ENCODE measurements at regions not wholly inside any gene's neighbourhood (a gene's known extent, or its start where the extent isn't known, plus 50 kb on each side); places are given as distances from the start of the nearest gene placed in this dataset.

DNA sequence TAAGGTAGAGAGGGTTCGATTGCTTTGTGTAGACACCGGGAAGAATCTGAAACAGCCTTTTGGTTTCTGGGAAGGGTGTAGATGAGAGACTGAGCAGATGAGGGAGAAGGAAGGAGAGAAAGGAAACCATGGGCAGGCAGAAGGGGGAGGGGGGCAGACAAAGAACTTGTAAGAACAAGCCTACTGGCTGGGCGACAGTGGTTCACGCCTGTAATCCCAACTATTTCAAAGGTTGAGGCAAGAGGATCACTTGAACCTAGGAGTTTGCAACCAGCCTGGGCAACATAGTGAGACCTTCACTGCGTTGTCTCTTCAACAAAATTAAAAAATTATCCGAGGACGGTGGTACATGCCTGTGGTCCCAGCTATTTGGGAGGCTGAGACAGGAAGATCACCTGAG, 106.2 kb downstream of the TM2D1 start:
- H3K79me2 ChIP-seq (ENCODE audit: insufficient read depth, low read length): no peaks in the 10 kb centered on the region
- H3K27me3 ChIP-seq (ENCODE audit: control insufficient read depth in 1 of 2, insufficient read depth in 2 of 2, low read length in 2 of 2): peaks cover 0 to 5% of the 10 kb centered on the region in 2 experiments; a peak in 3 of 5 replicates
- in situ Hi-C loops (cut with HindIII; ENCODE audit: extremely low pct_ligation_motif_present, low pct_unique_long_range_greater_than_20kb) (no loop called here), intact Hi-C loops (cut with micrococcal nuclease; ENCODE audit: unreplicated experiment) (no loop called here)
- no peak overlapping the region for H3K4me2 ChIP-seq (ENCODE audit: low read depth, low read length)
- no peak overlapping the region for H2AFZ ChIP-seq (ENCODE audit: low read length)
- no TSS peak for BruUV-seq (replicated peaks)
- WGBS (ENCODE audit: low lambda C conversion rate): 67% methylated on average over 7 of the region's 7 CpGs
- no peaks in the 10 kb centered on the region for H4K20me1 ChIP-seq (ENCODE audit: insufficient read depth, low read length)
- ATAC-seq (no peak), FAIRE-seq (no peak), DNase-seq (ENCODE audit: low spot score) (no peak)
- no peaks in the 10 kb centered on the region for H3K9me3 ChIP-seq (ENCODE audit: low read length)
- POLR2A ChIA-PET: no interaction called here
- TF ChIP-seq ZNF577 (CRISPR knock-in tag; IDR thresholded peaks at IDR 0.05; ENCODE audit: borderline replicate concordance, low read depth) (no peak), GABPB1 (CRISPR knock-in tag; IDR thresholded peaks at IDR 0.05) (no peak), ZNF18 (CRISPR knock-in tag; IDR thresholded peaks at IDR 0.05; ENCODE audit: insufficient replicate concordance) (no peak), ZSCAN21 (CRISPR knock-in tag; IDR thresholded peaks at IDR 0.05; ENCODE audit: borderline replicate concordance) (no peak), NPAS2 (CRISPR knock-in tag; IDR thresholded peaks at IDR 0.05; ENCODE audit: borderline replicate concordance) (no peak), SCMH1 (CRISPR knock-in tag; IDR thresholded peaks at IDR 0.05; ENCODE audit: borderline replicate concordance) (no peak), MAFF (IDR thresholded peaks at IDR 0.05; ENCODE audit: low read depth, low read length) (no peak)
- TF ChIP-seq, protein P1, sequence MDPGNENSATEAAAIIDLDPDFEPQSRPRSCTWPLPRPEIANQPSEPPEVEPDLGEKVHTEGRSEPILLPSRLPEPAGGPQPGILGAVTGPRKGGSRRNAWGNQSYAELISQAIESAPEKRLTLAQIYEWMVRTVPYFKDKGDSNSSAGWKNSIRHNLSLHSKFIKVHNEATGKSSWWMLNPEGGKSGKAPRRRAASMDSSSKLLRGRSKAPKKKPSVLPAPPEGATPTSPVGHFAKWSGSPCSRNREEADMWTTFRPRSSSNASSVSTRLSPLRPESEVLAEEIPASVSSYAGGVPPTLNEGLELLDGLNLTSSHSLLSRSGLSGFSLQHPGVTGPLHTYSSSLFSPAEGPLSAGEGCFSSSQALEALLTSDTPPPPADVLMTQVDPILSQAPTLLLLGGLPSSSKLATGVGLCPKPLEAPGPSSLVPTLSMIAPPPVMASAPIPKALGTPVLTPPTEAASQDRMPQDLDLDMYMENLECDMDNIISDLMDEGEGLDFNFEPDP (CRISPR knock-in tag; conservative IDR thresholded peaks at IDR 0.05): no peak
- no peak overlapping the region for H3K27ac ChIP-seq (ENCODE audit: extremely low read length, insufficient read depth, low read length)
- CTCF ChIA-PET (ENCODE audit: low intra/inter-chr PET ratio, low total read pairs): no interaction called here
- H3K4me1 ChIP-seq (ENCODE audit: insufficient read depth, low read length): no peaks in the 10 kb centered on the region
- no peak overlapping the region for H3K4me3 ChIP-seq (replicated peaks in 1 of 3; ENCODE audit: insufficient read depth in 1 of 3, low read depth in 2 of 3, low read length in 3 of 3)
- no peak overlapping the region for H3K9ac ChIP-seq (ENCODE audit: insufficient read depth, low read depth, low read length)
- no peaks in the 10 kb centered on the region for H3K36me3 ChIP-seq (replicated peaks in 1 of 2; ENCODE audit: control insufficient read depth in 1 of 2, insufficient read depth in 2 of 2, low read length in 2 of 2)

Measured in HepG2 (cell line).